Osteocyte (in vitro differentiated cells): ENCODE measurements at regions not wholly inside any gene's neighbourhood (a gene's known extent, or its start where the extent isn't known, plus 50 kb on each side); places are given as distances from the start of the nearest gene placed in this dataset.
"Not testable (repeated sequence)": the region's sequence is repeated elsewhere in the genome, so short reads cannot be mapped to it uniquely, and the experiment has no call there.

Experiments used
- DNase-seq: peaks from one replicate; pipeline ENCODE4 v3.0.0; 2021; ENCODE audit warnings: mixed read lengths; ENCODE audit not compliant: unreplicated experiment; ENCODE audit errors: extremely low spot score
- H3K27ac Mint-ChIP-seq: one replicate; pipeline ENCODE4 v1.8.0; 2021; ENCODE audit warnings: mild to moderate bottlenecking, mixed read lengths; ENCODE audit not compliant: unreplicated experiment
- H3K27me3 Mint-ChIP-seq: one replicate; pipeline ENCODE4 v1.8.0; 2021; ENCODE audit warnings: mixed read lengths; ENCODE audit not compliant: unreplicated experiment
- H3K36me3 Mint-ChIP-seq: one replicate; pipeline ENCODE4 v1.8.0; 2021; ENCODE audit warnings: mixed read lengths; ENCODE audit not compliant: unreplicated experiment
- H3K4me1 Mint-ChIP-seq: one replicate; pipeline ENCODE4 v1.8.0; 2021; ENCODE audit warnings: mixed read lengths; ENCODE audit not compliant: unreplicated experiment
- H3K4me3 Mint-ChIP-seq: one replicate; pipeline ENCODE4 v1.8.0; 2021; ENCODE audit warnings: mild to moderate bottlenecking, moderate library complexity, mixed read lengths; ENCODE audit not compliant: unreplicated experiment
- H3K9me3 Mint-ChIP-seq: one replicate; pipeline ENCODE4 v1.8.0; 2021; ENCODE audit warnings: mixed read lengths; ENCODE audit not compliant: unreplicated experiment
- CTCF ChIP-seq: fragments of 200-600 bp; sonication (generic); IDR thresholded peaks from 2 replicates; pipeline ENCODE4 v1.5.0; 2021; ENCODE audit warnings: antibody characterized with exemption, mild to moderate bottlenecking, moderate library complexity

- H3K36me3 Mint-ChIP-seq, result peaks cover 2% of the 10 kb centered on the region
- TF ChIP-seq CTCF, result no peak
- H3K9me3 Mint-ChIP-seq, result peaks cover 15% of the 10 kb centered on the region
- H3K27me3 Mint-ChIP-seq, result no peaks in the 10 kb centered on the region
- peaks cover 21% of the 10 kb centered on the region for H3K4me1 Mint-ChIP-seq
- H3K4me3 Mint-ChIP-seq, result no peak overlapping the region
- H3K27ac Mint-ChIP-seq, result no peak overlapping the region
- DNase-seq, result no peak
These were observed 321.9 kb upstream of the TARS1 start for GRCh38 chr5:33118761-33119415.

GRCh38 chr5:33120671-33121070 lies 320.1 kb upstream of the TARS1 start:
- H3K36me3 Mint-ChIP-seq, result no peaks in the 10 kb centered on the region
- H3K4me3 Mint-ChIP-seq, result no peak overlapping the region
- H3K4me1 Mint-ChIP-seq, result peaks cover 21% of the 10 kb centered on the region
- H3K27ac Mint-ChIP-seq, result peak overlapping the region; percentile 45
- no peak for TF ChIP-seq CTCF
- no peaks in the 10 kb centered on the region for H3K27me3 Mint-ChIP-seq
- DNase-seq, result no peak
- peaks cover 3% of the 10 kb centered on the region for H3K9me3 Mint-ChIP-seq

- Mint-ChIP-seq H3K36me3 (peaks cover 6% of the 10 kb centered on the region), H3K27me3 (no peaks in the 10 kb centered on the region), H3K27ac (no peak overlapping the region), H3K4me1 (no peaks in the 10 kb centered on the region), H3K4me3 (no peak overlapping the region), H3K9me3 (peaks cover 17% of the 10 kb centered on the region)
- TF ChIP-seq CTCF, result no peak
- DNase-seq, result no peak
These were observed 311.5 kb upstream of the TARS1 start for GRCh38 chr5:33129309-33129708.

- H3K4me1 Mint-ChIP-seq, result peaks cover 3% of the 10 kb centered on the region
- DNase-seq, result no peak
- no peak overlapping the region for H3K27ac Mint-ChIP-seq
- H3K9me3 Mint-ChIP-seq, result peaks cover 31% of the 10 kb centered on the region
- peaks cover 7% of the 10 kb centered on the region for H3K36me3 Mint-ChIP-seq
- H3K27me3 Mint-ChIP-seq, result no peaks in the 10 kb centered on the region
- TF ChIP-seq CTCF, result no peak
- H3K4me3 Mint-ChIP-seq, result no peak overlapping the region
These were observed 304.0 kb upstream of the TARS1 start for GRCh38 chr5:33136785-33137184.

- H3K27me3 Mint-ChIP-seq, DNase-seq, H3K27ac Mint-ChIP-seq, H3K4me1 Mint-ChIP-seq, H3K4me3 Mint-ChIP-seq: not testable (repeated sequence)
- Mint-ChIP-seq H3K9me3 (peaks cover 29% of the 10 kb centered on the region), H3K36me3 (peaks cover 10% of the 10 kb centered on the region)
These were observed 302.6 kb upstream of the TARS1 start for GRCh38 chr5:33138145-33138544.
